NOMO-1 treated with dmso at 0.1 percent for 144 hours (cell line): ENCODE measurements at regions not wholly inside any gene's neighbourhood (a gene's known extent, or its start where the extent isn't known, plus 50 kb on each side); places are given as distances from the start of the nearest gene placed in this dataset.
A peak's percentile ranks its signal among the peaks of the same experiment; 100 is the strongest.
"Not testable (repeated sequence)": the region's sequence is repeated elsewhere in the genome, so short reads cannot be mapped to it uniquely, and the experiment has no call there.

Source experiments
- DNase-seq: peaks from one replicate; lab custom pipeline; 2025; ENCODE audit not compliant: unreplicated experiment; lab: John Stamatoyannopoulos, UW

DNA sequence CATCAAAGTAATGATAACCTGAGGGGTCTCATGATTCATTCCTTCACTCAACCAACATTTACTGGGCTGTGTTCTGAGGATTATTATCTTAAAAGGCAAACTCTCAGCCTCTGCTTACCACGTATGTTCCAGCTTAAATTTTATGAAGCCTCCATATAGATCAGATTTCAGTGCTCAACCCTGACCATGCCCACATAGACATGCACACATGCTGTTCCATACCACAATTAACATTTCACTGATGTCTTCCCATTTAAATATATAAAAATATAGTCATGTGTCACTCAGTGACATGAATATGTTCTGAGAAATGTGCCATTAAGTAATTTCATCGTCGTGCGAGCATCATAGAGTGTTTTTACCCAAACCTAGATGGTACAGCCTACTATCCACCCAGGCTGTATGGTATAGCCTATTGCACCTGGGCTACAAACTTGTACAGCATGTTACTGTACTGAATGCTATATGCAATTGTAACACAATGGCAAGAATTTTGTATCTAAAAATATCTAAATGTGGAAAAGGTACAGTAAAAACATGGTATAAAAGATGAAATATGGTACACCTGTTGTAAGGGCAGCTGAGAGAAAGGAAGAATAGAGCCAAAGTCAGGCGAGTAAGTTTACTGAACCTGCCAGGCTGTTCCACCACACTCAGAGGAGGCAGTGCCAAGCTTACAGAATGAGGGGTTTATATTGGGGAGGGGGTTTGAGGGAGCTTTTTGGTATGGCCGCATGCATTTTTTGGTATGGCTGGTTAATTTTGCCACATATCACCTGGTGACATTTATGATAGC is 134.7 kb upstream of the ETV3 start:
- DNase-seq = no peak

DNA sequence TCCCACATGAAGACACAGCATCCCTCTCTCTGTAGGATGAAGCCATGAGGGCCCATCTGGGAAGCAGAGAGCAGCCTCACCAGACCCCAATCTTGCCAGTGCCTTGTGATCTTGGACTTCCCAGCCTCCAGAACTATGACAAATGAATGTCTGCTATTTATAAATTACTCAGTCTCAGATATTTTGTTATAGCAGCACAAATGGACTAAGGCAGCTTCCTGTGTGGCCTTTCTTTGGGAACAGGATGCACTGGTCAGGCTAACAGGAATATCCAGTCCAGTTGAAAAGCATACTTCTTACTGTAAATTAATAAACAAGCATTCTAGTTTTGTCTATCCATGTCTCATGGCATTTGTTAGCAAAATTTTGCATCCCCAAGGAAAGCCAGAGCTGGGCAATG is 134.1 kb upstream of the ETV3 start:
- no peak for DNase-seq

DNA sequence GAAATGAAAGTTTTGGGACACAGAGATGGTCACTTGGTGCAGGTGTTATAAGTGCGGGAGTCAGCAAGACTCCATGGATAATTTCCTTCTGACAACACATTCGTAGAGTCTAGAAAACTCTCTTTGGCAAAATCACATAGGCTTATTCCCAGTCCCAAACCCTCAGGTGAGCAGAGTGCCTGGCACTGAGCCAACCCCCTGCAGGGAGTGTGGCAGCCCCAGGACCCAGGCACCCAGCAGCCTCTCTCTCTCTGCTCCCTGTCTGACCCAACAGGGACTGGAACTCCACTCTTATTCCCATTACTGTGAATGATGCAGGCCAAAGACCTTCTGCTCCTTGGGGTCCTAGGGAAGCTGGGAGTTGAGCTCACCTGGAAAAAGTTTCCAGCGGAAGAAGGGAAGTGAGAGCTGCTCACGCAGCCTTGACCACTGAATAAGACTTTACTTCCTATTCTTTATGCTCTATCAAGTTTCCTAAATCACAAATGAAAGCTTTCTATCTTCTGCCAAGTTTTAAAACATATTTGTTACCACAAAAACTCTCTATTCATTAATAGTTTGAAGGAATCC is 132.6 kb upstream of the ETV3 start:
- no peak for DNase-seq

DNA sequence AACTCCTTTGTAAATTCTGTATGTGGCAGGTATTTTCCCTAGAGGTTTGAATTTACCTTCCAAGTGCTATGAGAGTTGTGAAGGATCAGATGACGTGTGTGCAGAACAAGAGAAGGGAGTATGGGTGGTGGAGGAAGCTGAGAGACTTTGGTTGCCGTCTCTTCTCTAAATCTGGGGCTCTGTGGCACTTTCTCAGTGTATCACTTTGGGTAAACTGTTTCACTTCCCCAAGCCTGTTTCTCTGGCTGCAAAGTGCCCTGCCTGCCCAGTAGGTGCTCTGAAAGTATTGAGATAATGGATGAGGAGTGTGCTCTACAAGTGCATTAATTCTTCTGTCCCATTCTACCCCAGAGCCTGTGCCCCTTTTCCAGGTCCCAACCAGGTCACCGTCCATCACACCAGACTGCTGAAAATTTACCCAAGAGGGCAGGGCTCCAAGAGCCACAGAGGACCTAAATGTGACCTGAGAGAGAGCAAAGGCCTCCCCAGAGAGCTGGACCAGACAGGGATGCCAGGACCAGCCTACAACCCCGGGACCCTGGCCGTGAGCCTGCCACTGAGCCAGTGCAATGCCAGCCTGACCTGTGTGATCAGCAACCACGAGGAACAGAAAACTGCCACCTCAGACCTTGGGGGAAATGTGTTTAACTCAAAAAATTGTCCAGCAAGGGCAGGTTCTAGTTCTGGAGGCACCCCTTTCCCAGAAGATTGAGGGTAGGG is 131.6 kb upstream of the ETV3 start:
- peak; percentile 26 for DNase-seq

DNA sequence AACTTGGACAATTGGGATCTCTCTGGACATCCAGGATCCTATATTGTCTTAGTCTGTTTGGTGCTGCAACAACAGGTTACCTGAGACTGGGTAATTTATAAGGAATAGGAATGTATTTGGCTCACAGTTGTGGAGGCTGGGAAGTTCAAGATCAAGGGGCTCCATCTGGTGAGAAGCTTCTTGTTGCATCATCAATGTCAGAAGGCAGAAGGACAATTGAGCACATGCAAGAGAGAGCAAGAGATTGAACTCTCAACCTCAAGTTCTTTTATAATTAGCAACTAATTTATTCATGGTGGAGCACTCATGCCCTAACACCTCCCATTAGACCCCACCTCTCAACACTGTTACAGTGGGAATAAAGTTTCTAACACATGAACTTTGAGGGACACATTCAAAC is 124.7 kb upstream of the ETV3 start:
- no peak for DNase-seq

DNA sequence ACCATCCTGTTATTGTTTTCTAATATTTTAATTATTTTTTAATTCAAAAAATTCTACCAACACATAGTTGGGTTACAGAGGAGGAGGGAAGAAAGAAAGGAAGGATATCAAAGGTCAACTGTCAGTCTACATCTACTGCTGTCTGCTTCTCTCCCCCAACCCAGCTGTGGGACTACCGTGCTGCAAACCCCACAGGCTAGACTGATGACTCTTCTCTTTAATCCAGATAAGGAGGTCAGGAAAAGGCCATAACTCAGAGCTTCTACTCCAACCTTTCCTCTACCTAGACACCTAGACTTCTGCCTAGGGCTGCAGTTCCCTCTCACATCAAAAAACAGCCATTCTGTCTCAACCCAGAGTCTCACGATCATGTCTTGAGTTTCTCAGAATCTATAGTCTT is 124.2 kb upstream of the ETV3 start:
- DNase-seq = no peak

DNA sequence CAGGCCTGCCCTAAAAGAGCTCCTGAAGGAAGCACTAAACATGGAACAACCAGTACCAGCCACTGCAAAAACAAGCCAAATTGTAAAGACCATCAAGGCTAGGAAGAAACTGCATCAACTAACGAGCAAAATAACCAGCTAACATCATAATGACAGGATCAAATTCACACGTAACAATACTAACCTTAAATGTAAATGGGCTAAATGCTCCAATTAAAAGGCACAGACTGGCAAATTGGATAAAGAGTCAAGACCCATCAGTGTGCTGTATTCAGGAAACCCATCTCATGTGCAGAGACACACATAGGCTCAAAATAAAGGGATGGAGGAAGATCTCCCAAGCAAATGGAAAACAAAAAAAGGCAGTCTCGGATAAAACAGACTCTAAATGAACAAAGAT is 117.7 kb upstream of the ETV3 start:
- not testable (repeated sequence) for DNase-seq

DNA sequence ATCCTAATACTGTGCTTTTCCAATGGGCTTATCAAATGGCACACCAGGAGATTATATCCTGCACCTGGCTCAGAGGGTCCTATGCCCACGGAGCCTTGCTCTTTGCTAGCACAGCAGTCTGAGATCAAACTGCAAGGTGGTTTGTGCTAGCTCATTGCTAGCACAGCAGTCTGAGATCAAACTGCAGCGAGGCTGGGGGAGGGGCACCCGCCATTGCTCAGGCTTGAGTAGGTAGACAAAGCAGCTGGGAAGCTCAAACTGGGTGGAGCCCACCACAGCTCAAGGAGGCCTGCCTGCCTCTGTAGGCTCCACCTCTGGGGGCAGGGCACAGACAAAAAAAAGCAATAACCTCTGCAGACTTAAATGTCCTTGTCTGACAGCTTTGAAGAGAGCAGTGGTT is 116.0 kb upstream of the ETV3 start:
- DNase-seq = not testable (repeated sequence)

DNA sequence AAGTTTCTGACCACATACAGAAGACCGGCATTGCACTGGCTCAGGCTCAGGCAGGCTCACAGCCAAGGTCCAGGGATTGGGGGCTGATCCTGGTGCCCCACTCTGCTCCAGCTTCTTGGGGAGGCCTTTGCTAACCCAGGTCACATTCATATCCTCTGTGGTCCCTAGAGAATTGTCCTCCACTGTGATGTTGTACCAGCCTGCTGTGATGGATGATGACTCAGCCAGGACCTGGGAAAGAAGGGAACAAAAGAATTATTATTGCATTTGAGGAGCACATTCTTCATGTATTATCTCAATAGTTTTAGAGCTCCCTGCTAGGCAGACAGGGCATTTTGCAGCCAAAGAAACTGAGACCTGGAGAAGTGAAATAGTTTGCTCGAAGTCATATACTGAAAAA is 114.3 kb upstream of the ETV3 start:
- DNase-seq = no peak

DNA sequence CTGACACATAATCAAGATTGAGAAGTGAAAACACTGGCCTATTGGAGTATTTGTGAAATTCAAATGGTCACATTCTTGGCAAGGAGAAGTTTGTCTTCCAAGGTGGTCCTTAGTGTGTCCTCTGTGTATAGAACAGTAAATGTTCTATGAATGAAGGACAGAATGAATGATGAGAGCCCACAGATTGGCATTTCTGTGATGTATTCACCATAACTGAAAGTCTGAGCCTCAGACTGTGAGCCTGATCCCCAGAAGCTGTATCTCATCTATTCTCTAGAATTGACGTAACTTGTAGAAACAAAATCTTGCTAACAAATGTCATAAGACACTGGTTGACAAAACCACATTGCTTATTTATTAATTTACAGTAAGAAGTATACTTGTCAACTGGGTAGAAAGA is 111.5 kb upstream of the ETV3 start:
- no peak for DNase-seq

DNA sequence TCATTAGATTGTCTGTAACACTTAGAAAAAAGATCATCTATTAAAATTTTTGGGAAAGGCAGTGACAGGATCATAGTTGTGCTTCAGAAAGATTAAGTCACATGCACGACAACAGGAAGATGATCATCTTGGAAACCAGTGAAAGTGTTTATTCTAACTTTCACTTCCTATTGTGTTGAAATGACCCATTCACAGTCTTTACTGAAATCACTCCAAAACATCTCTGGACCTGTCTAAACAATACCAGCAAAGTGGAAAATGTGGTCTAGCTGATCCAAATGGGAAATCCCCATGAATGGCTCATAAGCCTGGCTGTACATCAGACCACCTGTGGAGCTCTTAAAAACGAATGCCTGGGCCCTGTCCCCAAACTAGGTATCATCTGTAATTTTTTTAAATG is 111.1 kb upstream of the ETV3 start:
- DNase-seq = no peak

DNA sequence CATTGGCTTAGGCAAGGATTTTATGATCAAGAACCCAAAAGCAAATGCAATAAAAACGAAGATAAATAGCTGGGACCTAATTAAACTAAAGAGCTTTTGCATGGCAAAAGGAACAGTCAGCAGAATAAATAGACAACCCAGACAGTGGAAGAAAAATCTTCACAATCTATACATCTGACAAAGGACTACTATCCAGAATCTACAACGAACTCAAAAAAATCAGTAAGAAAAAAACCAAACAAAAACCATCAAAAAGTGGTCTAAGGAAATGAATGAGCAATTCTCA is 109.5 kb upstream of the ETV3 start:
- DNase-seq = not testable (repeated sequence)

DNA sequence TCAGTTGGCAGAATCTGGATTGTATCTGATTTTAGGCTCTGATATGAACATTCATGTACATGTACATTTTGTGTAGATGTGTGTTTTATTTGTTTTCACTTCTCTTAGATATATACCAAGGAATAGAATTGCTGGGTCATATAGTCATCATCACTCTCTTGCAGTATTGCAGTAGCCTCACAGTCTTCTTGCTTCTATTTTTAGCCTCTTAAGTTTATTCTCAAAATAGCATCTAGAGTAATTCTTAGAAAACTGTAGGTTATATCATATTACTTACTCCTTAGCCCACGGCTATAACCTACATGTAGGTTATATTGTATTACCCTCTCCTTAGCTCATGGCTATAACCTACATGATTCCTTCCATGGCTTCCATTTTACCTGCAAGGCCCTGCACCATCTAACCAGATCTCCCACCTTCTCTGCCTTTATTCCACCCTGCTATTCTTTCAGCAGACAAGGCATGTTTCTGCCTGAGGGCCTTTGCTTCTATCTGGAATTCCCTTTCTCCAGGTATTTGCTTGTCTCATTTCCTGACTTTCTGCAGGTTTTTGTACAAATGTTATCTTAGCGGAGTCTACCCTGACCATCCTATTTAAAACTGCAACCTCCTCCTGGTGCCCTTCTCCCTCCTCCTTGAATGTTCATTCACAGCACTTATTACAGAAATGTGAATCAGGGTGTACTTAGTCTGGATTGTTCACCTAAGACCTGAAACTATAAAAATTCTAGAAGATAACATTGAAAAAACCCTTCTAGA is 109.0 kb upstream of the ETV3 start:
- no peak for DNase-seq

DNA sequence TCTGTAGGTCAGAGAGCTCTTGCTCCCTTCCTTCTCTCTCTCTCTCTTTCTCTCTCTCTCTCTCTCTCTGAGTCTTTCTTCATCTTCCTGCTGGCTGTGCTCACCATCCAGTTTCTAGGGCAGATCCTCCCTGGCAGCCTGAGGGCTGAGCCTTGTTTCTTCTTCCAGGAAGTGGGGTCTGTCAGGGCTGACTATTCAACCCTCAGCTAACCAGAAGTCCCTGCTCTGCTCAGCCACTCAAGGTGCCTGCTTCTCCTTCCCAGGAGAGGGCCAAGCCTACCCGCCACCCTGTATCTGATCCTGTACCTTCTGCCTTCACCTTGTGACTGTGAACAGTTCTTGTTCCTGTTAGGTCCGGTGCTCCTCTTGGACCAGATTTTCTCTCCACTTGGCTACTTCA is 107.6 kb upstream of the ETV3 start:
- no peak for DNase-seq

DNA sequence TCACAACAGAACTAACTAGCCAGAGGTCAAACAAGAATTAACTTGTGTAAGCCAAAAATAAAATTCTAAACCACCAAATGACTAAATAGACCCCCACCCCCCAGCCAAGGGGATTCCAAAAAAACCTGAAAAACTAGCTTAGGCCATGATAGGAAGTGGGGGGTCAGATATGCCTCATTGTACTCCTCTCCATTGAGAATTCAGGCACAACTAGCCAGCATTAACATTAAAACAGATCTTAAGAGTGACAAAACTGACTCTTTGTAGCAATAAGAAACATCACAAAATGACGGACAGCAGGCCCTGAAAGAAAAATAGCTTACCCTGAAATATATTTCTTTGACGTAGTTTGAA is 103.0 kb upstream of the ETV3 start:
- DNase-seq = no peak

DNA sequence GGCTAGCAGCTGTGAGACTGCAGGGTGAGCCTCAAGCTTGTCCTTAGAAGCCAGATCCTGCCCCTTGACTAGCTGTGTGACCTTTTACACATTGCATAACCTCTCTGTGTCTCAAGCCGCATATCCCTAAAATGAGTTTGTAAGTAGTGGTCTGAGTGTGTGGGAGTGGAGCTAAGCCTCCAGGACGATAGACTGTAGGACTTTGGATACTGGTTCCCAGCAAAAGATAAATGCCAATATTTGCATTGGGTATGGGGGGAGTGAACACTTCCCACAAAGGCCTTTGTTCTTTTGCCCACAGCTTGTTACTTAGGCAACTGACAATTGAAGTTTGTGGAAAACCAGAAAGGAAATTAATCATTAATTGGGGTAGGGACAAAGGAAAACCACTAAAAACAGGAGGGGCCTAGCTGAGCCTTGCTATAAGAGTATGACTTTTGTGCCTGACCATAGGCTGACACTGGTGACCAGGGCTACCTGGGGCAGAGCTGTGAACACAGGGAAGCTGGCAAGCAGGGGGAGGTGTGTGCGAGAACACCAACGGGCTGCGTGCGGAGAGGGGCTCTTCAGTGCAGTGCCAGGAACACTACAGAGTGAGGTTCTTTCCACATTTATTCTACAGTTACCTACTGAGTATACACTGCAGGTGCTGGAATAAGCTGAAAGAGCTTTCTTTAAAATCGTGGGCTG is 102.4 kb upstream of the ETV3 start:
- no peak for DNase-seq

DNA sequence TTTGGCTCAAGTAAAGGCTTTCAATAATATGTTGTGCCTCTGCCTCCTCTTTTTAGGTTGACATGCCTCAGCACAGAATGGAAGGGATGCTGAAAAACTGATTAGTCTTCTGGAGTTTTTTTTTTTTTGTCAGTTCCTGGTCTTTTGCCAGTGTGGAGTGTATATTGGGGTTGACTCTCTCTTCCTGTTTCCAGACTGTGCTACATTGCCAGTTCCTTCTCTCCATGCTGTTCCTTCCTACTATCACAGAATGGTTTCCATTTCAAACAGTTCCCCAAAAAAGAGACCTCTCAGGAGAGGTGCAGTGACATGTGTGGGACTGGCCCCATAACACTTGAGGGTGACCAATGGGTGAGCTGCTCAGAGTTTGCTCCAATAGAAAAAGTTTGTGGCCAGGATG is 101.7 kb upstream of the ETV3 start:
- DNase-seq = no peak

DNA sequence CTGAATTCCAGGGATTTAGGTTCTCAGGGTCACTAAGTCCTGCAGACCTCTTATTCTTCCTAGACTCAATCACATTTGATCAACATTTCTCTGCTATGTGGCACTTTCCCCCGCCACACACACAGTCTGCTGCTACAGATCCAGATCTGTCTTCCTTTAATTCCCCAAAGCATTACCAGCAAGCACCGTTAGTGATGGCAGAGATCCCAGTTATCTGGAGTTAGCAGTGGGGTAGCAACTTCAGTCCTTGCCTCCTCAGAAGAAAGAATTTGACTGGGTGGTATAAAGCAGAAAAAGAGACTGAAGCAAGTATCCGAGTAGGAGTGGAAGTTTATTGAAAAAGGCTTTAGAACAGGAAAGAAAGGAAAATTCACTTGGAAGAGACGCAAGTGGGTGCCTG is 100.4 kb upstream of the ETV3 start:
- DNase-seq = no peak

DNA sequence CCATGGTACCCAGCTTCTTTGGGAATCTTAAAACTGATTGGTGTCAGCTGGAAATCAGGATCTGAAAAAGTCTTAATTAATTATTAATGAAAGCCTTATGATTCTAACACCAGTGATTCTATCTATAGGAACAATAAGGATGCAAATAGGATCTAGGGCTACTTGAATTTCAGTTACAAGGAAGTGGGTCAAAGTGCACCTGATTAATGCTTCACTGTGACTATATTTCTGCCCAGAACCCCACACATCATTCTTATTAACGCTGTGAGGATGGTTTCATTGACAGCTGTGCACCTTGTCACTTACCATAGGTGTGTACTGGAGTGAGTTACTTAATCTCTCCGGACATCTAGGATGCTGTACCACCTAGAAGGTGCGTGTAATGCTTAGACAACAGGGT is 99.8 kb upstream of the ETV3 start:
- no peak for DNase-seq

DNA sequence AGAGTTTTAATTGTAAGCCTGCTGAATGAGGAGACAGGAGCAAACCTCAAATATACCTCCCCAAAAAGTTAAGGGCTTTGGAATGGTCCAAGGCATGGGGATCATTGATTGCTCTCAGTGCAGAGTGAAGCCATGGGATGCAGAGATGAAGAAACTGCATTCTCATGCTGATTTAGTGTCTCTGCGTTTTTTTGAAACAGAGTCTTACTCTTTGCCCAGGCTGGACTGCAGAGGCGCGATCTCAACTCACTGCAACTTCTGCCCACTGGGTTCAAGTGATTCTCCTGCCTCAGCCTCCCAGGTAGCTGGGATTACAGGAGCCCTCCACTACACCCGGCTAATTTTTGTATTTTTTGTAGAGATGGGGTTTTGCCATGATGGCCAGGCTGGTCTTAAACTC is 99.3 kb upstream of the ETV3 start:
- no peak for DNase-seq

DNA sequence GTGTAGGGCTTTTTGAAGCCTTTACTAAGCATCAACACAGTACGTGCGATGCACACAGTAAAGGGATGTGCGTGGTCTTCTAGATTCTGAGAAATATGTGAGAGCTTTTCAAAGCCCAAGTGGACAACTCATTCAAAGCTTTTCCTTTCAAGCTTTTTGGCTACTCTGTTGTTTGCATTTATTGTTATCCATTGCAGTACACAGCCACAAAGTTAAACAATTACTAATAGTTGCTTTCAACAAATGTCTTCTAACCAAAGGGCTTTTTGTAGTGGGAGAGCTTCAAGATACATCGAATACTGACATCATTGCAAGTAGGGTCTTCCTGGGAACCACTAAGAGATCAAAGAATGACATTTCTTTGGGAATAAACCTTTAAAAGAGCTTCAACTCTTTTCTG is 97.9 kb upstream of the ETV3 start:
- DNase-seq = no peak
